Posterior cingulate gyrus (tissue), 11 donors: ENCODE measurements at regions not wholly inside any gene's neighbourhood (a gene's known extent, or its start where the extent isn't known, plus 50 kb on each side); places are given as distances from the start of the nearest gene placed in this dataset.

Experiments used
- DNase-seq, 10 donors: peaks; one replicate each; pipeline versions ENCODE4 v3.0.0 to v3.0.0-alpha.2; 2020 to 2021; ENCODE audit warnings: mixed read lengths in 3 of 10
- intact Hi-C: fragments of 100-400 bp; cut with DNase I; formaldehyde crosslinking; loops from one replicate; pipeline ENCODE4 v1.15.1; 2023

GRCh38 chr1:22342734-22343191 is 108.9 kb upstream of the ZBTB40 start:
- intact Hi-C loops = no loop called here
- peak in 1 of 10 donors; percentile 69 for DNase-seq

GRCh38 chr1:22343456-22344328 is 108.0 kb upstream of the ZBTB40 start:
- intact Hi-C loops = no loop called here
- DNase-seq = peak in 1 of 10 donors; percentile 42

GRCh38 chr1:22344329-22344630 is 107.4 kb upstream of the ZBTB40 start:
- intact Hi-C loops = no loop called here
- peak in 1 of 10 donors; percentile 5 for DNase-seq

- intact Hi-C loops = no loop called here
- DNase-seq = peak in 1 of 10 donors; percentile 69
Observed at GRCh38 chr1:22344851-22345560, 106.6 kb upstream of the ZBTB40 start.

GRCh38 chr1:22347854-22348760 is 103.5 kb upstream of the ZBTB40 start:
- DNase-seq = peak in 1 of 10 donors; percentile 22
- intact Hi-C loops = no loop called here

- intact Hi-C loops = no loop called here
- peak in 2 of 10 donors; percentile 46 to 59 for DNase-seq
Observed at GRCh38 chr1:22349362-22350043, 102.1 kb upstream of the ZBTB40 start.

GRCh38 chr1:22350171-22350923 is 101.3 kb upstream of the ZBTB40 start:
- peak in 2 of 10 donors; percentile 67 to 72 for DNase-seq
- intact Hi-C loops = no loop called here

- DNase-seq = peak in 2 of 10 donors; percentile 19 to 25
- intact Hi-C loops = no loop called here
Observed at GRCh38 chr1:22350924-22351767, 100.5 kb upstream of the ZBTB40 start.

GRCh38 chr1:22351768-22352080 is 99.9 kb upstream of the ZBTB40 start:
- intact Hi-C loops = no loop called here

GRCh38 chr1:22352355-22352754 is 99.3 kb upstream of the ZBTB40 start:
- intact Hi-C loops = no loop called here
- DNase-seq = peak in 2 of 10 donors; percentile 9 to 29

More at GRCh38 chr1:22351768-22352080, 99.9 kb upstream of the ZBTB40 start:
- peak in 2 of 10 donors; percentile 29 to 60 for DNase-seq

GRCh38 chr1:22352896-22353295 is 98.8 kb upstream of the ZBTB40 start:
- peak in 2 of 10 donors; percentile 54 to 61 for DNase-seq
- intact Hi-C loops = no loop called here

- DNase-seq = no peak
- intact Hi-C loops = no loop called here
Observed at GRCh38 chr1:22359427-22359826, 92.2 kb upstream of the ZBTB40 start.

GRCh38 chr1:22362626-22363402 is 88.8 kb upstream of the ZBTB40 start:
- peak in 2 of 10 donors; percentile 43 to 50 for DNase-seq

GRCh38 chr1:22363403-22364325 is 88.0 kb upstream of the ZBTB40 start:
- DNase-seq = peak in 2 of 10 donors; percentile 58 to 70
- intact Hi-C loops = no loop called here

More at GRCh38 chr1:22362626-22363402, 88.8 kb upstream of the ZBTB40 start:
- intact Hi-C loops = no loop called here

- DNase-seq = peak in 2 of 10 donors; percentile 41 to 62
- intact Hi-C loops = no loop called here
Observed at GRCh38 chr1:22364326-22364650, 87.4 kb upstream of the ZBTB40 start.

GRCh38 chr1:22364764-22365163 is 86.9 kb upstream of the ZBTB40 start:
- peak in 2 of 10 donors; percentile 2 to 43 for DNase-seq
- intact Hi-C loops = no loop called here
